ENCODE measurements at regions not wholly inside any gene's neighbourhood (a gene's known extent, or its start where the extent isn't known, plus 50 kb on each side); places are given as distances from the start of the nearest gene placed in this dataset.

- Mint-ChIP-seq H3K4me3 (peak overlapping the region; percentile 86 to 94), H3K9me3 (no peaks in the 10 kb centered on the region), H3K27ac (peak overlapping the region; percentile 93 to 99), H3K27me3 (no peaks in the 10 kb centered on the region), H3K4me1 (peaks cover 33% of the 10 kb centered on the region)
- ATAC-seq (peak; percentile 99), DNase-seq (peak; percentile 57 to 82)
Observed at GRCh38 chr4:56757821-56758411, 63.6 kb downstream of the SPINK2 start.

- peak overlapping the region; percentile 80 to 99 for H3K27ac Mint-ChIP-seq
- peaks cover 33% of the 10 kb centered on the region for H3K4me1 Mint-ChIP-seq
- DNase-seq: peak in 1 of 2 donors; percentile 28
Observed at GRCh38 chr4:56757261-56757746, 64.2 kb downstream of the SPINK2 start.

DNA sequence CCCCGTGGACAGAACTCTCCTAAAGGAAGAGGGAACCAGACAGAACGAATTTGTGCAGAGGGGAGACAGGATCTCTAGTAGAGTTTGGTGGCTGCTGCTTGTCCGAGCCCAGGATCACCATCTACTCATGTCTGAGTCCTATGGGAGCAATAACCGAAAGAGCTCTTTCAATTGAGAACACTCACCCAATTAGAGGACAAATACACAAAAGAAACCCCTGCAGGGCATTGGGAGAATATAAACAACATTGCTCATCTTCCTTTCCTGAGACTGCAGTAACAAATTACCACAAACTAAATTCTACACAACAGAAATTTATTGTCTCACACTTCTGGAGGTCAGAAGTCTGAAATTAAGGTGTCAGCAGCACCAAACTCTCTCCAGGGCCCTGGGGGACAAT, 65.6 kb downstream of the SPINK2 start:
- Mint-ChIP-seq H3K27ac (no peak overlapping the region), H3K27me3 (no peaks in the 10 kb centered on the region), H3K4me1 (peaks cover 33% of the 10 kb centered on the region), H3K4me3 (no peak overlapping the region), H3K9me3 (no peaks in the 10 kb centered on the region)
- ATAC-seq (no peak), DNase-seq (no peak)

More at GRCh38 chr4:56757261-56757746, 64.2 kb downstream of the SPINK2 start:
- Mint-ChIP-seq H3K9me3 (no peaks in the 10 kb centered on the region), H3K27me3 (no peaks in the 10 kb centered on the region), H3K4me3 (peak overlapping the region; percentile 86 to 94)
- peak; percentile 75 for ATAC-seq

GRCh38 chr4:56752985-56753384, 68.5 kb downstream of the SPINK2 start:
- H3K27ac Mint-ChIP-seq: no peak overlapping the region
- ATAC-seq (no peak), DNase-seq (no peak)
- peaks cover 14% of the 10 kb centered on the region for H3K4me1 Mint-ChIP-seq
- H3K9me3 Mint-ChIP-seq: peaks cover 0 to 7% of the 10 kb centered on the region in 2 donors
- no peak overlapping the region for H3K4me3 Mint-ChIP-seq
- no peaks in the 10 kb centered on the region for H3K27me3 Mint-ChIP-seq

DNA sequence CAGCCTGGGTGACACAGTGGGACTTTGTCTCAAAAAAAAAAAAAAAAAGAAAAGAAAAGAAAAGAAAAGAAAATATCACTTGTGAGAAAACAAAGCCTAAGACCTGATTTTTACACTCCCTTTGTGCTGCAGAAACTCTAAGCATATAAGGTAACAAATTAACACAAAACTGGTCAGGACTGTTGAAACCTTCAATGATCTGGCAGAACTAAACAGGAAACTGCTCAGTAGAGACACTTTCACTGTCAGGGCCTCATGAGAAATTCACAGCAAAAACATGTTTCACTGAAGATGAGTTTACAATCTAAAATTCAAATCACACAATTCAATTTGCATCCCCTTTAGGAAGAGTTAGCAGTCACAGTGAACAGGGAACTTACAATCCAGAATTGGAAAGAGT, 69.1 kb upstream of the HOPX start:
- H3K27ac Mint-ChIP-seq: no peak overlapping the region
- no peak for DNase-seq
- peaks cover 0 to 7% of the 10 kb centered on the region in 2 donors for H3K9me3 Mint-ChIP-seq
- ATAC-seq: no peak
- no peak overlapping the region for H3K4me3 Mint-ChIP-seq
- H3K4me1 Mint-ChIP-seq: no peaks in the 10 kb centered on the region
- no peaks in the 10 kb centered on the region for H3K27me3 Mint-ChIP-seq

DNA sequence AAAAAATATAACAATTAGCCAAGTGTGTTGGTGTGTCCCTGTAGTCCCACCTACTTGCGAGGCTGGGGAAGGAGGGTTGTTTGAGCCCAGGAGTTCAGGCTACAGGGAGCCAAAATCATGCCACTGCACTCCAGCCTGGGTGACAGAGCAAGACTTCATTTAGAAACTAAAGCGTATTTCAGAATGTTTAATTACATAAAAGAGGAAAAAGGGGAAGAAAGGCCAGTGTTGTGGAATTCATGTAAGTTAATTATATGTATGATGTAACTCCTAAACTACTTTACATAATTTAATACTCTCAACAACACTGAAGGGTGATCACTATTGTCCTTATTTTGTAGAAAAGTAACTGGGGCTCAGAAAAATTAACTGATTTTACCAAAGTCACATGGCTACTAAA, 67.2 kb upstream of the HOPX start:
- Mint-ChIP-seq H3K9me3 (peaks cover 0 to 7% of the 10 kb centered on the region in 2 donors), H3K27me3 (no peaks in the 10 kb centered on the region), H3K4me1 (no peaks in the 10 kb centered on the region), H3K27ac (no peak overlapping the region), H3K4me3 (no peak overlapping the region)
- DNase-seq (no peak), ATAC-seq (no peak)

- H3K27me3 Mint-ChIP-seq: no peaks in the 10 kb centered on the region
- no peak overlapping the region for H3K4me3 Mint-ChIP-seq
- H3K9me3 Mint-ChIP-seq: peaks cover 0 to 7% of the 10 kb centered on the region in 2 donors
- H3K27ac Mint-ChIP-seq: no peak overlapping the region
- ATAC-seq: no peak
- H3K4me1 Mint-ChIP-seq: no peaks in the 10 kb centered on the region
- DNase-seq: no peak
Observed at GRCh38 chr4:56746639-56747038, 65.5 kb upstream of the HOPX start.

- DNase-seq: no peak
- Mint-ChIP-seq H3K27me3 (no peaks in the 10 kb centered on the region), H3K27ac (no peak overlapping the region), H3K9me3 (peaks cover 0 to under 1% of the 10 kb centered on the region in 2 donors), H3K4me1 (no peaks in the 10 kb centered on the region), H3K4me3 (no peak overlapping the region)
- no peak for ATAC-seq
Observed at GRCh38 chr4:56745042-56745441, 63.9 kb upstream of the HOPX start.

- ATAC-seq: no peak
- H3K27ac Mint-ChIP-seq: no peak overlapping the region
- no peak overlapping the region for H3K4me3 Mint-ChIP-seq
Observed at GRCh38 chr4:56744030-56744429, 62.9 kb upstream of the HOPX start.

DNA sequence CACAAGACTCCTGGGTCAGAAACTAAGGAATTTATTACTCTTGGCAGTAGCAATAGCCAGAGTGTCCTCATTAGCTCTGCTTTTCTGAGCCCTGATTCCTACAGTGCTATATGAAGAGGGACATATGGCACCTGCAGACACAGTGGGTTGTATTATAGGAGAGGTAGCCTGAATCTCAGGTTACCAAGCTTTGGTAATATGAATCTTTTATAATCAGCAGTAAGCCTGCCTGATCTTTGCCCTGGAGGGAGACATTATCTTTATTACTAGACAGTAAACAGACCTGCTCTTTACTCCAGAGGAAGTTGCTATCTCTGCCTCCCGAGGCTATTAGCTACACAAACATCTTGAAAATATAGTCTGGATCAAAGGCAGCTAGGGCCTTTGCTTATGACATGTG, 62.5 kb upstream of the HOPX start:
- no peaks in the 10 kb centered on the region for H3K9me3 Mint-ChIP-seq
- no peaks in the 10 kb centered on the region for H3K4me1 Mint-ChIP-seq
- no peak overlapping the region for H3K27ac Mint-ChIP-seq
- H3K4me3 Mint-ChIP-seq: no peak overlapping the region
- ATAC-seq (no peak), DNase-seq (no peak)
- H3K27me3 Mint-ChIP-seq: no peaks in the 10 kb centered on the region

More at GRCh38 chr4:56744030-56744429, 62.9 kb upstream of the HOPX start:
- no peaks in the 10 kb centered on the region for H3K9me3 Mint-ChIP-seq
- no peaks in the 10 kb centered on the region for H3K27me3 Mint-ChIP-seq
- no peak for DNase-seq
- no peaks in the 10 kb centered on the region for H3K4me1 Mint-ChIP-seq

DNA sequence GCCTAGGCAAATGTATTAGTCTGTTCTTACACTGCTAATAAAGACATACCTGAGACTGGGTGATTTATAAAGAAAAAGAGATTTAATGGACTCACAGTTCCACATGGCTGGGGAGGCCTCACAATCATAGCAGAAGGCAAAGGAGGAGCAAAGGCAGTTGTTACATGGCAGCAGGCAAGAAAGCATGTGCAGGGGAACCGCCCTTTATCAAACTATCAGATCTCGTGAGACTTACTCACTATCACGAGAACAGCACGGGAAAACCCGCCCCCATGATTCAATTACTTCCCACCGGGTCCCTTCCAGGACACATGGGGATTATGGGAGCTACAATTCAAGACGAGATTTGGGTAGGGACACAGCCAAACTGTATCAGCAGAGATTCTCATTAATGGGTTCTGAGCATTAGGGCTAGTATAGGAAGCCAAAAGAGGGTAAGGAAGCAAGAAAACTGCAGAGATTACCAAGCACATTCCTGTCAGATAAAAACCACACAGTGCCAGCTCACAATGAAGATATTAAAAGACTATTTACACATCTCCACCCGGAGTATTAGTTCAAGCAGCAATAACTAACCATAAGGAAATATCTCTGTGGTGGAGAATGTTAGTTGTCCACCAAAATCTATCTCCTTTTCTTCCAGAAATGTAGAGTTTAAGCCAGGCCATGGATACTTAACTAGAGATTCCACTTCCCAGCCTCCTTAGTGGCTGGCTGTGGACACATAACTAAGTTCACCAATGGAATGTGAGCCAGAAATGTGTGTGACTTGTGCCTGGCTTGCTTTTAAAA, 61.2 kb upstream of the HOPX start:
- Mint-ChIP-seq H3K4me3 (no peak overlapping the region), H3K4me1 (no peaks in the 10 kb centered on the region), H3K9me3 (no peaks in the 10 kb centered on the region), H3K27me3 (no peaks in the 10 kb centered on the region), H3K27ac (no peak overlapping the region)
- no peak for DNase-seq
- ATAC-seq: no peak

- Mint-ChIP-seq H3K9me3 (no peaks in the 10 kb centered on the region), H3K4me3 (no peak overlapping the region), H3K27ac (no peak overlapping the region), H3K27me3 (no peaks in the 10 kb centered on the region), H3K4me1 (no peaks in the 10 kb centered on the region)
- no peak for ATAC-seq
- no peak for DNase-seq
Observed at GRCh38 chr4:56741595-56741994, 60.5 kb upstream of the HOPX start.

GRCh38 chr4:56739066-56739777, 58.1 kb upstream of the HOPX start:
- no peak for ATAC-seq
- Mint-ChIP-seq H3K4me3 (no peak overlapping the region), H3K4me1 (no peaks in the 10 kb centered on the region), H3K9me3 (no peaks in the 10 kb centered on the region), H3K27me3 (no peaks in the 10 kb centered on the region), H3K27ac (no peak overlapping the region)
- DNase-seq: no peak

- Mint-ChIP-seq H3K9me3 (no peaks in the 10 kb centered on the region), H3K27ac (no peak overlapping the region), H3K27me3 (no peaks in the 10 kb centered on the region), H3K4me3 (no peak overlapping the region), H3K4me1 (no peaks in the 10 kb centered on the region)
- ATAC-seq: no peak
- DNase-seq: no peak
Observed at GRCh38 chr4:56737666-56738065, 56.6 kb upstream of the HOPX start.

DNA sequence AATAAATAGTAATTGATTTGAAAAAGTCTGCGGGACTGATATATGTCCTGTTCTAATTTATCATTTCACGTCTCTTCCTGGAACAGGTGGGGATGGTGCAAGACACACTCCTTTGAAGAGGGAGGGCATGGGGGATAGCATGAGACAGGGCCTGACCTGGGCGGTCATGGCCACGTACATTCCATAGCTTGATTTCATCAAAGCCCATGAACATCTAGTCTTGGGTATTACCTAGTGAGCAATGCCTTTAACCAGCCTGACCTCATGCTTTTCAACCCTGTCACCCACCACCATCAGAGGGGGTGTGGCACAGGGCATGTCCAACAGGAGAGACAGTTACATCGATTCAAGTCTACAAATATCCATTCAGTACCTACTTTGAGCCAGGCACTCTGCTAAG, 52.3 kb upstream of the HOPX start:
- no peaks in the 10 kb centered on the region for H3K4me1 Mint-ChIP-seq
- no peaks in the 10 kb centered on the region for H3K9me3 Mint-ChIP-seq
- DNase-seq (no peak), ATAC-seq (no peak)
- no peak overlapping the region for H3K4me3 Mint-ChIP-seq
- no peak overlapping the region for H3K27ac Mint-ChIP-seq
- H3K27me3 Mint-ChIP-seq: no peaks in the 10 kb centered on the region

GRCh38 chr4:56732301-56732700, 51.2 kb upstream of the HOPX start:
- DNase-seq: no peak
- no peaks in the 10 kb centered on the region for H3K27me3 Mint-ChIP-seq
- ATAC-seq: no peak
- no peaks in the 10 kb centered on the region for H3K9me3 Mint-ChIP-seq
- peak overlapping the region in 1 of 2 donors; percentile 23 for H3K27ac Mint-ChIP-seq
- H3K4me3 Mint-ChIP-seq: no peak overlapping the region
- no peaks in the 10 kb centered on the region for H3K4me1 Mint-ChIP-seq

Data from stimulated activated naive CD8-positive, alpha-beta T cell treated with anti-CD3 and anti-CD28 coated beads, Interleukin-15, amount 100 ng/mL, for 72 hours (primary cell).